Right lobe of liver (tissue), 6 donors: ENCODE measurements at regions not wholly inside any gene's neighbourhood (a gene's known extent, or its start where the extent isn't known, plus 50 kb on each side); places are given as distances from the start of the nearest gene placed in this dataset.
A peak's percentile ranks its signal among the peaks of the same experiment; 100 is the strongest.

Experiments
- ATAC-seq, 4 donors: fragments of 200-7000 bp; cut with Tn5 transposase; one replicate each; pipeline ENCODE4 v1.9.1; 2020; ENCODE audit warnings: mild to moderate bottlenecking in 4 of 4, moderate library complexity in 4 of 4
- DNase-seq, 3 donors: peaks; one replicate each; pipeline ENCODE4 v3.0.0-alpha.2; 2020
- H3K27ac ChIP-seq, 3 donors: fragments of 200-600 bp; one replicate each; pipeline ENCODE4 v1.8.0; 2022
- H3K27me3 ChIP-seq, 2 donors: fragments of 200-600 bp; one replicate each; pipeline ENCODE4 v1.8.0; 2022
- H3K36me3 ChIP-seq, 4 donors: fragments of 200-600 bp; sonication (generic) in 1 of 4; one replicate each; pipeline versions ENCODE4 v1.5.1 to v1.8.0; 2017 to 2022; ENCODE audit warnings: control low read depth in 1 of 4
- H3K4me1 ChIP-seq, 4 donors: fragments of 200-600 bp; sonication (generic) in 1 of 4; one replicate each; pipeline versions ENCODE4 v1.5.1 to v1.8.0; 2017 to 2022; ENCODE audit warnings: control low read depth in 1 of 4
- H3K4me3 ChIP-seq, 3 donors: fragments of 200-600 bp; one replicate each; pipeline ENCODE4 v1.8.0; 2022
- H3K9me3 ChIP-seq, 4 donors: fragments of 200-600 bp; sonication (generic) in 1 of 4; one replicate each; pipeline versions ENCODE4 v1.5.1 to v1.8.0; 2017 to 2022; ENCODE audit warnings: control low read depth in 1 of 4
- CTCF ChIP-seq, 4 donors: fragments of 200-600 bp in 3 of 4; fragments of 450-650 bp in 1 of 4; IDR thresholded peaks; one replicate each; pipeline versions ENCODE4 v1.5.1 to v1.8.0; 2016 to 2022; ENCODE audit warnings: antibody characterized with exemption in 4 of 4, mild to moderate bottlenecking in 2 of 4
- POLR2A ChIP-seq: fragments of 450-650 bp; IDR thresholded peaks from one replicate; pipeline ENCODE4 v1.6.1; 2017; ENCODE audit warnings: antibody characterized with exemption, mild to moderate bottlenecking
- WGBS: methylation state at CpG from one replicate; pipeline ENCODE4 v1.1.6; 2018; ENCODE audit warnings: low coverage, low lambda C conversion rate; ENCODE audit not compliant: insufficient coverage; ENCODE audit errors: missing lambda C conversion rate; 5-methylcytosine and 5-hydroxymethylcytosine counted together
- intact Hi-C, 2 donors: fragments of 100-400 bp; cut with DNase I; formaldehyde crosslinking; loops; one replicate each; pipeline versions ENCODE4 v1.11.2 to v1.14.1; 2022
- donor health status: DM: no; HTN: yes; CAD: no.
- donor health status: DM: no; HTN: no; CAD: no.
- donor health status: DM: no; HTN: no; CAD: no.
- donor health status: DM: no; HTN: yes; CAD: no.
- donor health status: DM: no; HTN: yes; CAD: no.

DNA sequence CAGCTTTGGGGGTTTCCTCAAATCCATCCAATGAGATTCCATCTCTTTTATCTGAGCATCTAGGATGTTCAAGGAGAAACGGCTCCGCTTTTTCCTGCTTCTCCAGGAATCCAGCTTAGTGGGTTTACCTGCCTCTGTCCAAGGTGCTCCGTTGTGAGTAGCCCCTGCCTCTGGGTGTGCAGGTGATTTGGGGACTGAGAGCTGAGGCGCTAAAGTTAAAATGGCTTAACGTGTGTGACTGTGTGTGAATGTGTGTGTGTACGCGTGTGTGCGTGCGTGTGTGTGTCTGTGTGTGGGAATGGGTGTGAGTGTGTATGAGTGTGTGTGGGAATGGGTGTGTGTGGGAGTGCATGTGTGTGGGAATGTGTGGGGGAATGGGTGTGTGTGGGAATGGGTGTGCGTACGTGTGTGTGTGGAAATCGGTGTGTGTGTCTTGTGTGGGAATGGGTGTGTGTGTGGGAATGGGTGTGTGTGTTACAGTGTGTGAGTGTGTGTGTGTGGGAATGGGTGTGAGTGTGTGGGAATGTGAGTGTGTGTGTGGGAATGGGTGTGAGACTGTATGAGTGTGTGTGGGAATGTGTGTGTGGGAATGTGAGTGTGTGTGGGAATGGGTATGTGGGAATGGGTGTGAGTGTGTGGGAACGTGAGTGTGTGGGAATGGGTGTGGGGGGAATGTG is 90.2 kb upstream of the INSIG1 start:
- TF ChIP-seq CTCF (IDR thresholded peaks at IDR 0.05) (no peak), POLR2A (no peak)
- intact Hi-C loops: no loop called here
- DNase-seq (no peak), ATAC-seq (no peak)
- H3K4me3 ChIP-seq: no peak overlapping the region
- no peaks in the 10 kb centered on the region for H3K9me3 ChIP-seq
- no peaks in the 10 kb centered on the region for H3K36me3 ChIP-seq
- no peaks in the 10 kb centered on the region for H3K27me3 ChIP-seq
- no peaks in the 10 kb centered on the region for H3K4me1 ChIP-seq
- H3K27ac ChIP-seq: peak overlapping the region in 1 of 3 donors; percentile 51
- WGBS: 72% methylated on average over 10 of the region's 13 CpGs

- H3K27ac ChIP-seq: no peak overlapping the region
- TF ChIP-seq POLR2A (no peak), CTCF (IDR thresholded peaks at IDR 0.05) (no peak)
- H3K4me1 ChIP-seq: no peaks in the 10 kb centered on the region
- no peak overlapping the region for H3K4me3 ChIP-seq
- no peak for DNase-seq
- no peaks in the 10 kb centered on the region for H3K36me3 ChIP-seq
- intact Hi-C loops: no loop called here
- WGBS: no CpG with 5 or more reads among the region's 15 CpGs
- no peaks in the 10 kb centered on the region for H3K27me3 ChIP-seq
- ATAC-seq: no peak
- H3K9me3 ChIP-seq: no peaks in the 10 kb centered on the region
Observed at GRCh38 chr7:155208681-155209477, 88.8 kb upstream of the INSIG1 start.

DNA sequence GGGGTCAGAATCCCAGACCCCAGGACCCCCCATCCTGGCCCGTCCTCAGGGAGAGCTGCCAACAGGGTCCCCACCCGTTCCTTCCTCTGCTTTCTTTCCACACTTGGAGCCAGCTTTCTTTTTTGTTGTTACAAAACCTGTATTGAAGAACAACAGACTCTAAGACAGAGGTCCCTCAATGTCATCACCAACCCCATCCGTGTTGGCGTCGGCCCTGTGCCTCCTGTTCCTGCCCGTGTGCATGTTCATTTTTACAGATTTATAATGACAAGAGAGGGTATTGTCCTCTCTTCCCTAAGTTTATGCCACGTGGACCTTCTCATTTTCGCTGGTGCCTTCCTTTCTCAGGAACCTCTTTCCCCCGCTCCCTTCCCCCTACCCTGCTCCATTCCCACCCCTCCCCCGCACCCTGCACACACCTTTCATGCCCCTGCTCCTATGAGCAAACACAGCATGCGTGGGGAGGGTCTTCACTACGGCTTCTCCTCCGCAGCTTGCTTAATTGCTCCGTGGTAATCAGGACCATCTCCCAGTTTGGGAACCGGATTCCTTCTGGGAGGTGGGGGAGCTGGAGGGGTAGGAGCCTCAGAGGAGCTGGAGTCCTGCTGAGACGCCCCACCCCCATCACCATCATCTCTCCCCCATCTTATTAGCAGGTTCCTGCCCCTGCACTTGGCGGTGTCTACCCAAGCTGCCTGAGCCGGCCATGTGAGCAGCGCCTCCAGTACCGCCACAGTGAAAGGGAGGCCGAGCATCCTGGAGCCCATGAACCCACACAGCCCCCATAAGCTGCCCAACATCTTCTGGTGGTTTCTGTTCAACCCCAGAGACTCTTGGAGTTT is 88.0 kb upstream of the INSIG1 start:
- ATAC-seq (no peak), DNase-seq (no peak)
- no peaks in the 10 kb centered on the region for H3K27me3 ChIP-seq
- TF ChIP-seq CTCF (IDR thresholded peaks at IDR 0.05) (no peak), POLR2A (no peak)
- H3K4me1 ChIP-seq: no peaks in the 10 kb centered on the region
- 57% methylated on average over 15 of the region's 21 CpGs for WGBS
- H3K4me3 ChIP-seq: no peak overlapping the region
- H3K27ac ChIP-seq: no peak overlapping the region
- no peaks in the 10 kb centered on the region for H3K36me3 ChIP-seq
- intact Hi-C loops: no loop called here
- no peaks in the 10 kb centered on the region for H3K9me3 ChIP-seq

DNA sequence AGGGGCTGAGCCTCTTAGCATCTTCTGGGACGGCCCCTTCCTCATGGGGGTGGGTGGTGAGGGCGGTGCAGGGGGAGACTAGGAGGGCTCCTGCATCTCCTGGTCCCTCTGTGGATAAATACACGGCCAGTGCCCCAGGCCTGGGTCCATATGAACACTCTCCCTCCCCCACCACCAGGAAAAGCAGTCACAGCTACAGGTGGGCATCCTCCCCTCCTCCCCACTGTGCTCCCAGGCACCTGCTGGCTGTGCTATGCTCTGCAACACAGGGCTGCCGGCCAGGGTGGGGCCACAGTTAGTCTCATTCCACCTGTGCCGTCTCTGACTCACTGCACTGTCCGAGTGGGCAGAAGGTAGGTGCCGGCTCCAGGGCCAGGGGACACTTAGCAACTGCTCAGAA is 87.3 kb upstream of the INSIG1 start:
- intact Hi-C loops: no loop called here
- Histone ChIP-seq H3K27me3 (no peaks in the 10 kb centered on the region), H3K9me3 (no peaks in the 10 kb centered on the region), H3K27ac (no peak overlapping the region), H3K4me3 (no peak overlapping the region), H3K36me3 (no peaks in the 10 kb centered on the region), H3K4me1 (peaks cover 0 to 5% (median 0%) of the 10 kb centered on the region in 4 donors)
- ATAC-seq (no peak), DNase-seq (no peak)
- TF ChIP-seq CTCF (IDR thresholded peaks at IDR 0.05): no peak
- no peak for TF ChIP-seq POLR2A
- WGBS: 93% methylated on average over 3 of the region's 7 CpGs
